GM18502 (cell line): ENCODE measurements at regions not wholly inside any gene's neighbourhood (a gene's known extent, or its start where the extent isn't known, plus 50 kb on each side); places are given as distances from the start of the nearest gene placed in this dataset.

ENCODE experiments used
- ATAC-seq: cut with Tn5 transposase; IDR thresholded peaks from one replicate; pipeline ENCODE4 v1.9.1; 2021; ENCODE audit warnings: mild to moderate bottlenecking; ENCODE audit not compliant: unreplicated experiment, poor library complexity

DNA sequence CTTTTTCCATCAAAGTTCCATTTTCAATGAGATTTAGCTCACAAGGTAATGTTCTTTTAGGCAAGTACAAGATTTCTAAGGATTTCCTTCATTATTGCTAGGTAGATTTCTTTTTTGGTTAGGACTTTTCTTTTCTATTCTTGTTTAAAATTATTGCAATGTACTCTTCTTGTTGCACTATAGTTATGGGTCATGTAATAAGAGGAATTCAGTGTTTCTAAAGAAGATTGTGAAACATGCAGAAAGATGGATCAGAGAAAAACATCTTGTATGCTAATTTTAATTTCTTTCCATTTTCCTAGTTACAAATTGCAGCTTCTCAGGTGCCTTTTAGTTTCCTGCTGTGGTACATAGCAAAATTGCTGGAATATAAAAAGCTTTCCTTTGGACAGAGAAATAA, 56.1 kb downstream of the BTG1 start:
- no peak for ATAC-seq

DNA sequence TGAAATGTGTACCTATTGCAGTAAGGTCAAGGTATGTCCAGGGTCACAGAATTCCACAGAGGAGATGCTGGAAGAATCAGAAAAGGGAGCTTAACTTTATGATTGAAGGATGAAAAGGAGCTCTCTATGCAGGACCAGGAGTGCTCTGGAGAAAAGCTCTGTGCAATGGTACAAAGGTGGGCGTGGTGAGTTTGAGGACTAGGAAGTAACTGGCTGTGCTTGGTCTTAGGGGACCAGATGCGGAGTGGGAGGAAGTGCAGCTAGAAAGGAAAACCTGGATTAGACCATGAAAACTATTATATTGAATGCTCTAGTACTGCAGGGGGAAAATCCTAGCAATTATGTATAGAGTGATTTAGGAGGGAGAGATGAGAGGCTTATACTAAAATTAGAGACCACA, 56.8 kb downstream of the BTG1 start:
- no peak for ATAC-seq

DNA sequence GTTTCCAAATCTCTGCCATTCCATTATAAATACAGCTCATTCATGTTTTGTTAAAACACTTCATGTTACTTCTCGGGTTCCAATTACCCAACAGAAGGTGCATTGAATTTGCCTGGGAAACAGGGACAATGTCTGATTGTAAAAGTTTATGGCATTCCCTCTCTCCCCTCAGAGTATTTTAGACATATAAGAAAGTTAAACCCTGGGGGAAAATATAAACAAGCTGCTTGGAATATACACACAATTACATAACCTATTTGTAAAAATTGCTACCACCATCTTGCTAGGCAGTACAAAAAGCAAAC, 60.0 kb downstream of the BTG1 start:
- ATAC-seq: no peak

DNA sequence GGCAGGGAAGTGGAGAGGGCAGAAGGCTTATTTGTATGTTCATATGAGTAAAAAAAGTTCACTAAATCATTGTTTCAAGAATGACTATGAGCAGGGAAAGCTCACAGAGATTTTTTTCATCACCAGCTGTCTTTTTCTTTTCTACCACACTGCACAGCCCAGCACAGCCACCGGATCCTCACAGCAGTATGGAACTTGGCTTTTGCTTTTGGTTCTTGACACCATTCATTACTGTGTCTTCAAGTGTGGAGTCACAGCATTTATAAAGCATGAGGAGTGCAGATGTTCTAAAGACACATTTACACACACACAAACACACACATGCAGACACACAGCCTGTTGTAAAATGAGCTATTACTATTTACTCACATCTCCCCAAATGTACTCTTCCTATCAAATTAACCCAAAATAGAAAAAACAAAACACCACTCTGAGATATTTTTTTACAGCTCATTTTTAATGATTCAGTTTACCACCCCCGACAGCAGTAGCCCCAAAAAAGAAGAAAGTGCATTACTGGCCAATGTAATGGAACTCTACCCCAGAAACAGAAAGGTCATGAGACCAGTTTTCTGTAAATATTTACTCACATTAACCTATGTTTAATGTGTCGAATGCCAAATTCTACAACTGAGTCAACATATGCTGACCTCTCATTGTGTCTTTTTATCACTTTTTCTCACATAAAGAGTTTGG, 60.5 kb downstream of the BTG1 start:
- ATAC-seq: no peak

DNA sequence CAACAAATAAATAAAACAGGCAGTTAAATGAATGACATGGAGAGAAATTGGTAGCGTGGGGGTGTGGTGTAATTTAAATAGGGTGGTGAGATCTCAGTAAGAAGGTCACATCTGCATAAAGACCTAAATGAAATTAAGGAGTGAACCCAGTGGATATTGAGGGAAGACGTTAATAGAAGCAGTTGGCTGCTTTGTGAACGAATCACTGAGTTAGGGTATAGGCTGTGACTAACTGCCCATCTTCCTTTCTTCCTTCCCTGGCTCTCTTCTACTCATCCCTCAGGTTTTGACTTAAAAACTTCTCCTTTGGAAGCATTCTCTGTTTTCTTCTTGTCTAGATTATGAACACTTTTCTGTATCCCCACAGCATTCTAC, 64.7 kb downstream of the BTG1 start:
- no peak for ATAC-seq

DNA sequence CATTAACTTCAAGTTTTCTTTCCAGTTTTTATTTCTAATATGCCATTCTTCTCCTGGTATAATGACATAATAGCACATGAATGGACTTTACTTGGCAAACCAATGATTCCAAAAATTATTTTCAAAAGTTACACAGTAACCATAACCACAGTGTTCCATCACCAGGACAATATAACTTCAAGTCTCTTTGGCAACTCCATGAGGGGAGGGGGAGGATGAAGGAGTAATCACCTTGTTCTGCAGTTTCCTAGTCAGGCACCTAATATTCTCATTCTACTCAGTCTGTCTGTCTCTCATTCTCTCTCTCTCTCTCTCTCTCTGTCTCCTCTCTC, 66.6 kb downstream of the BTG1 start:
- ATAC-seq: no peak

DNA sequence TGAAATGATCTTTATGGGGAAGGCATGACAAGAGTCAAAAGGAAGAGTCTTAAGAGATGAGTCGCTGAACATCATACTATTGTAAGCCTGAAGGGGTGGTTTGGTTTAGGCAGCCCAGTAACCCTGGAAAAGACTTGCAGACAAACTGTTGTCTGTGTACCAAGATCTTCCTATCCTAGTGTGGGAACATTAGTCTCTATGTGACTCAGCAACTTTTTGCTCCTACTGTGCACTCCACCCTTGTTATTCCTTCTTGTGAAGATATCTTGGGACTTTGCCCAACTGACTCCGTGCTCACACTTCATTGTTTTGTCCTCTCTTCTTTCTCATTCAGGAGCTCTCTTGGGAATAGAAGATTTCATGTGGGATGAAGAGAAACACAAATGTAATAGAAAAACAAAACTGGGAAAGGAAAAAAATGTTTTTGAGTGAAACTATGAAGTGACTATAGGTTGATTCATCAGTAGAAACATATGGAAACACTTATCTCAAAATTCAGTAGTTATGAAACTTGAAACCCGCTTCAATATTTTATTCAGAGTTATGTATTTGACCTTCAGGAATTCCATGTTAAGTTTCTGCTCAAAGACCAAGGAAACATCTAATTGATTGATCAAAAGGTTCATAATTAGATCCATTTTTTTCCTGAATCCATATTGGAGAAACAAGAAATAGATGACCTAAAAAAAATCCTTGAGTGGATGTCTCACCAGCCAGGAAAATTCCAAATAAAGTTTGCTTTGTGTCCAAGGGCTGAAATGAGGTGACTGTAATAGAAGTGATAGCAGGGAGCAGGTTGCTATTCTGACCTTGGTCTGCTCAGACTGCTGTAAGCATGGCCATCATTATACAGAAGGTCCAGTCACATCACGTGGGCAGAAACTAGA, 67.2 kb downstream of the BTG1 start:
- no peak for ATAC-seq

DNA sequence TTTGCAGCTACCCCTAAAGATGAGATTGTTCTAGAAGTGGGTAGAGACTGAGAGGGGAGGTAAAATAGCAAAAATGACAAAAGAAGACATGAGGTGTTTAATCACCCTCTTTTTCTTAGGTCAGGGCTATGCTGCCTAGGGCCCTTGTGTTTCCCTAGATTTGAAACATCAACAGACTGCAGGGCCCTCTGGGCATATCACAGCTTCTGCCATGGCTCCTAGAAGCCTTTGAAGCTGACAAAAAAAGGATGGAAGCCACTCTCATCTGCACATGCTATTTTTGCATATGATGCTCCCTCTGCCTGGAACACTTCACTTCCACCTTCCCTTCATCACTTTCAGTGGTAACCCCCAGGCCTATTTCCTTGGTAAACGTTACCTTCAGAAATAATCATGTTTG, 68.1 kb downstream of the BTG1 start:
- no peak for ATAC-seq

DNA sequence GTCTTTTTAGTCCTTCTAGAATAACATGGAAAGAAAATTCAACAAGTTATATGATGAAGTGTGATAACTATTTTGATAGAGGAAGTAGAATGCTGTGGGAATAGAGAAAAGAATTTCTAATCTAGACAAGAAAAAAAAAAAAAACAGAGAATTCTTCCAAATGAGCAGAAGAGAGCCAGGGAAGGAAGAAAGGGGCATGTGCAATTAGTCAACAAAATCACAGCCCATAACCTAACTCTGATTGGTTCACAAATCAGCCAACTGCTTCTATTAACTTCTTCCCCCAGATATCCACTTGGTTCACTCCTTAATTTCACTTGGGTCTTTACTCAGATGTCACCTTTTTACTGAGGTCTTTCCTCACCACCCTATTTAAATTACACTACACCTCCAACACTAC, 69.5 kb downstream of the BTG1 start:
- ATAC-seq: no peak

DNA sequence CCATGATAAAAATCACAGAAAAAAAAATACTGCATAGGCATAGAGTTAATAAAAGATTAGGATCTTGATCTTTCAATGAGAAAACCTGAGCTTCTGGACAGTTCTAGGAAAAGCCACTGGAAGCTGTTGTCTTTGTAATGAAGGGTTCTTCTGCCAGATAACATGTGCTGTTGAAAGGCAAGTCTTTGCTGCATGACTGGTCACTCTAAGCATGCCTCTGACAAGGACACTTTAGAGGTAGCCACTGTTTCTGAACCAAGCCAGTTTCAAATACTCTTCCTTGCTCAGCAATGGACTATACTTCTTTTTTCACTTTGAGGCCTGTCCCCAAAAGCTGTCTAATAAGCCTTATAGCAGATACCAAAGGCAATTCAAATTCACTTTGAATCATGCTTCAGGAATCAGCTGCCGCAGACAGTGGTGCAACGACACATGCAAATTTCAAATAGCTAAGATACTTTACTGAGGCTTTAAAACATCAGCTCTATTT, 70.2 kb downstream of the BTG1 start:
- ATAC-seq: no peak

DNA sequence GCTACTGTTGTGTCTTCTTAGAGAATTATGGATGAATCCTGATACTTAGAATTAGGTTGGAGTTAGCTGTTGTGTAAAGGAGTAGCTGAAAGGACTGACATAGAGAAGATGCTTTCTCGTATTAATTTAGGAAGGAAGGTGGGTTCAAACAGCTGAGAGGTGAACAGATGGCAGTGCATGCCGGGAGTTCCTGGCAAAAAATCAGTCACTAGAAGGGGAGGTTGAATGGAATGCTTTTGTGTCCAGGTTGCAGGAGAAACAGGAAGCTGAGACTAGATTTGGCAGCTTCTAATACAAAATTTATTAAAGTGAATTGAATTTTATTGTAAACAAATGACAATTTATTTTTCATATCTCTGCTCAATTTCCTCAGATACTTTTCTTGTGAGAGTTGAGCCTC, 70.8 kb downstream of the BTG1 start:
- ATAC-seq: no peak

DNA sequence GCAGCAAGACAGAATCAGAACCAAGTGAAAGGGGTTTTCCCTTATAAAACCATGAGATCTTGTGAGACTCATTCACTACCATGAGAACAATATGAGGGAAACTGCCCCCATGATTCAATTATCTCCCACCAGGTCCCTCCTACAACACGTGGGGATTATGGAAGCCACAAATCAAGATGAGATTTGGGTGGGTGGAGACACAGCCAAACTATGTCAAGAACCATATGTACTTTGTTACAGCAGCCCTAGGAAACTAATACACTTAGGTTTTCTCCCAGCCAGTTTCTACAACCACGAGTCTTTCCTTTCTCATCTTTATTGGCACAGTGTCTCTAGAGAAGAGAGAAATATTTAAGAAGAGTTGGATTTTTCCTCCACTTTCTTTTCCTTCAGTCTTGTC, 72.6 kb downstream of the BTG1 start:
- no peak for ATAC-seq

DNA sequence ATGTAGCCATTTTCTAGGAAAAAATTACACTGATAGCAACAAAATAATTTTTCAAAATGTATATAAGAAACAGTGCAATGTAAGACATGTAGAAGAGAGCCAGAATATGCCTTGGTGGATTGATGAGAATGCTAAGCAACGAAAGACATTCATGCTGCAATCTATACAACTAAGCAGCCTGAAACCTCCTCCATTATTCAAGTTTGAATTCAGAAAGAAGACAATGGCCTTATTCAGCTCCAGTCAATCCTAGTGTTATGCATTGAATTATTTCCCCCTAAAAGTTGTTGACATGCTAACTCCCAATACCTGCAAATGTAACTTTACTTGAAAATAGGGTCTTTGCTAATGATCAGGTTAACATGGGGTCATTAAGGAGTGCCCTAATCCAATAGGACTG, 73.5 kb downstream of the BTG1 start:
- ATAC-seq: no peak

DNA sequence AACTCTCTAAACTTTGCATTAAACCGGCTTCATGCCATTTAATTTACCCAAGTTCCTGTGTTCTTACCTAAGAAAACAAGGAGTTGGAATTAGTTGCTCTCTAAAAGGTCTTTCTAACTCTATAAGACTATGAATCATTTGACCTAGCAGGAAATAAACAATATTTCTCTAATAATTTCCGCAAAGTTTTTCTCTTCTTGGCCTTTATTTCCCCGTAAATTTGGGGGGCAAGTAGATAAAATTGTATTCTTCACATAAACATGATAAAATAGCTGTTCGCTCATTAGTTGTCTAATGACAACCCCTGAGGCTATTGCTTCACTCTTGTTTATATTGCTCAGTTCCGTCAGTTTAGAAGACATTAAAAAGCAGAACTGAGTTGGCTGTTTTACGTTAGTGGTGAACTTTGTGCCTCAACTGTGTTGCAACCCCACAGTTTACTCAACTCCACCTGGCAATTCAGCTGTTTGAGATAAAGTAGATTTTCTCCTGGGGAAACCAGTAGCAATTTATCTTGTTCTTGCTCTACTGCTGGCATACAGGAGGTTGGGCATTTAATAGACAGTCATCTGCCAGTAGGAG, 74.7 kb downstream of the BTG1 start:
- no peak for ATAC-seq

DNA sequence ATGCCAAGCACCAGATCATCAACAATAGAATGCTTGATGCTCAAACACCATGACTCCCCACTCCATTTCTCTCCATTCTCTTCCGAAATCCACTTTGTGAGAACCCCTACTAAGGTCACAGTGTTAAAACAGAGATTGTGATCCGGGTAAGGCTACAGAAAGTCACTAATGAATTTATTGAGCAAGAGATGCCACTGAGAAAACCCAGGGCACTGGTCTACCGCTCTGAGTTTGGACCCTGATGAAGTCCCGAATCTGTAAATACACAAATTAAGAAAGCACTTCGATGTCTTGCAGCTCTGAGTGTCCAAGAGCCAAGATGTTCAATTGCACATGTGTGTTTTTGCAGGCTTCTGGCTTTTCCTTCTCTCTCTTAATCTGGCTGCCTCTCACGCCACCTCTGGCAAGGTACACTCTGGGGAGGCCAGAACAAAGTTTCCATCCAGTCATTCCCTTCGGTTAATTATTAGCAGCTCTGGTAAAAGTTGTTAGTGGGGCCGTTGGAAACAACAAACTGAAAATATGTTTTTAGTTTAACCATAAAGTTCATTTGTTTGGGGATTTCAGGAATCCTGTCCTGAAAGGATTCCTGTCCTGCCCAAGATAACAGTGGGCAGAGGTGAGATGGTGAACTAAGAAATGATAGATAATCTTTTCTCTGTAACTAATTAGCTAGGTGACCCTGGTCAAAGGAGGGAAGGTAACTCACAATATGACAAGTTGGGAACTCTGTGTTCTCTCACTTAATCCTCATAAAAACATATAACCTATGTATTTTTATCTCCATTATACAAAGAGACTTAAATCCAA, 75.4 kb downstream of the BTG1 start:
- no peak for ATAC-seq

DNA sequence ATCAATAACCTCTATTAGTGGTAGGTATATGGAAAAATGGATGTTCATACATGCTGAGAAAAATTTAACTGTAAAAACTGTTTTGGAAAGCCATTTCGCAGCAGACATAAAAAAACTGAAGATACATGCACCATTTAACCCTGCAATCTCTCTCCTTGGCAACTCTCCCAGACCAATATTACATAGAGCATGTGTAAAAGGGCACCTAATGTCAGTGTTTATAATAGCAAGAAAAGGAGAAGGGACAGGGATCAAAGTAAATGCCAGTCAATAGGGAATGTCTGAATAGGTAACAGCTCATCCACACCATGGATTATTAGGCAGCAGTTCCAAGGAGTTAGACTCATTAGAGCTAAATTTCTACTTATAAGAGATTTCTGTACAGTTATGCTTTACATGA, 77.2 kb downstream of the BTG1 start:
- ATAC-seq: no peak

DNA sequence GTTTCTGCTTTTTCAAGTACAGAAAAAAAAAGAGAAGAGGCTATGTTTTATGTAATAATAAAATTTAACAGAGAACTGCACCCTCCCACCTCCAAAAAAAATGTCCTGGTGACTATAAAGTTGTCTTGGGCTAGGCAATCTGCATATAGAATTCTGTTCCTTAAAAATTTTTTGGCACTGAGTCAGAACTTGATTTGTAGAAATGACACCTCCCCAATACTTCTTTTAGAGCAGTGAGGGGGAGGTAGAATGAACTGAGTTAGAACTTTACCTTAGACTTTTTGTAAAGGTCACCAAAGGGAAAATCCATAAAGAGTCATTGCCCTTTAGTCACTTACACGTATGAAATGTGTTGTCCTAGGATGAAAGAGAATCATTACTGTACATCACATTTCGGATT, 80.0 kb downstream of the BTG1 start:
- peak; percentile 37 for ATAC-seq

DNA sequence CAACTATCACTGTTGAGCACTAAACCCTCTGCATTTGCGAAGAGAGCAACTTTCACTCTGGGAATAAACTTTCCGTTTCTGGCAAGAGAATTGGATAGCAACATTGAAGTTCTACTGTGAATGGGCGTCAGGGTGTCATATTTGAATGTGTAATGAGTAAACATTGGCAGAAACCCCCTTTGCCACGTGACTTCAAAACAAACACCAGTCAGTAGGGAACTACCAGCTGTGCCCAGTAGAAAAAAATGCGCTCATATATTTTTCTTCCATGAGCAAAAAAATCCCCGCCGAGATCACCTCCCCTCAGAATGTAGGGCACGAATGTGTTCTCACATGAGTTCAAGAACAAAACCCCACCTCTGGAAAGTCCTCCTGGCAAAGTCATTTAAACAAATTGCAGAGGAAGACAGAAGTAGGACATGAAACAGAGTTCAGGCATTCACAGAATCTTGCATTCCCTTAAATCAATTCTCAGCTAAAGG, 80.6 kb downstream of the BTG1 start:
- peak; percentile 73 for ATAC-seq

DNA sequence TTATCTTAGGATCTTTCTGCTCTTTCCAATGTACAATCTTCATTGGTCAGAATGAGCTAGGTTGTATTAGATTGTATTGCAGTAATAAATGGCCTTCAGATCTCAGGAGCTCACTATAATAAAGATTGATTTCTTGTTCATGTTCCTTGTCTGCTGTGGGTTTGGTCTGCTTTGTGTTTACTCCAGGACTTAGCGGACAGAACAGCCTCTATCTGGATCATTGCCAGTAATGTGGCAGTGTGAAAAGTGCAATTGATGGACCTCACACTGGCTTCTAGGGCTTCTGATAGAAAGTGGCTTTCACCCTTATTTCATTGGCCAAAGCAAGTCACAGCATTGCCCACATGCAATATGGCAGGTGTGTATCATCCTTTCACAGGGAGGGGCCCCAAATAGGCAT, 81.2 kb downstream of the BTG1 start:
- ATAC-seq: no peak

DNA sequence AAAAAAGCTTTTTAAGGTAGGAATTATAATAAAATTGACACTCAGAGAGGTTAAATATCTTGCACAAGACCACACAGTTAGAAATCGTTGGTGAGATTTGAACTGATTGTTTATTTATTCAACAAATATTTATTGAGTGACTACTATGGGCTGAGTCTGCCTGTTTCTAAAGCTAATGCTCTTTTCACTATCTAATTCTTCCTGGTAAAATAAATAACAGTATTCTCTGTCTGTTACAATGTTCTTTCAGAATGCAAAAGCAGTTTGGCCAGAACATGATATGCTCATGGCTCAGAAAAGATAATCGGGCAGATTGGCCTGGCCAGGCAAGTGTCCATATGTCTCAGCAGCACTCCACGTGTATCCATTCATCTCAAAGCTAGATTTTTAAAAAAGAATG, 82.0 kb downstream of the BTG1 start:
- no peak for ATAC-seq
